GM21619 (cell line): ENCODE measurements at regions not wholly inside any gene's neighbourhood (a gene's known extent, or its start where the extent isn't known, plus 50 kb on each side); places are given as distances from the start of the nearest gene placed in this dataset.

Source experiments
- ATAC-seq: cut with Tn5 transposase; IDR thresholded peaks from one replicate; pipeline ENCODE4 v1.9.1; 2021; ENCODE audit not compliant: unreplicated experiment

DNA sequence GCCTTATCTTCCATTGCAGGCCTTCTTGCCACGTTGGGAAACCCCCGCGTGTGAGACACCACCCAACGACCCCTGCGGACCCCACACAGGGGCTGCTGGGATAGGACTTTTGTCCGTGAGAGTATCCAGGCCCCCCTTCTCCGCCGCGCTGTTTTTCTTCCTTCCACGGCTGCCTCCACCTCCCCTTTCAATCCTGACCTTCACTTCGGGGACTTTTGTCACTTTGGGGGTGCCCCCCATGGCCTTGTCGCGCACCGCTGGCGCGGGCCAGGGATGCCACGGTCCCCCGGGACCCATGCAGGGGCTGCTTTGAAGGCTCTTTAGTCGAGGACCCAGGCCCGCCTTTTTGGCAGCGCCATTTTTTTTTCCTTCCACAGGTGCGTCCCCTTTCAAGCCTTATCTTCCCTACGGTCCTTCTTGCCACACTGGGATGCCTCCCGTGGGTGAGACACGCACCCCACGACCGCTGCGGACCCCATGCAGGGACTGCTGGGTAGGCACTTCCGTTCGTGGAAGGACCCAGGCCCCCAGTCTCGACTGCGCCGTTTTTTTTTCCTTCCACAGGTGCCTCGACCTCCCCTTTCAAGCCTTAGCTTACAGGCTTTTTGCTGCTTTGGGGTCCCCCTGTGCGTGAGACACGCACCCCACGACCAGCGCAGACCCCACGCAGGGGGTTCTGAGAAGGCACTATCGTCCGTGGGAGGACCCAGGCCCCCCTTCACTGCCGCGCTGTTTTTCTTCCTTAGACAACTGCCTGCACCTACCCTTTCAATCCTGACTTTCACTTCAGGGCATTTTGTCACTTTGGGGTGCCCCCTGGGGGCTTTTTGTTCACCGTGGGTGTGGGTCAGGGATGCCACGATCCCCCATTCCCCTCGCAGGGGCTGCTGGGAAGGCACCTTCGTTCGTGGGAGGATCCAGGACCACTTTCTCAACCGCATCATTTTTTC is 267.4 kb downstream of the ALG10 start:
- ATAC-seq: no peak

DNA sequence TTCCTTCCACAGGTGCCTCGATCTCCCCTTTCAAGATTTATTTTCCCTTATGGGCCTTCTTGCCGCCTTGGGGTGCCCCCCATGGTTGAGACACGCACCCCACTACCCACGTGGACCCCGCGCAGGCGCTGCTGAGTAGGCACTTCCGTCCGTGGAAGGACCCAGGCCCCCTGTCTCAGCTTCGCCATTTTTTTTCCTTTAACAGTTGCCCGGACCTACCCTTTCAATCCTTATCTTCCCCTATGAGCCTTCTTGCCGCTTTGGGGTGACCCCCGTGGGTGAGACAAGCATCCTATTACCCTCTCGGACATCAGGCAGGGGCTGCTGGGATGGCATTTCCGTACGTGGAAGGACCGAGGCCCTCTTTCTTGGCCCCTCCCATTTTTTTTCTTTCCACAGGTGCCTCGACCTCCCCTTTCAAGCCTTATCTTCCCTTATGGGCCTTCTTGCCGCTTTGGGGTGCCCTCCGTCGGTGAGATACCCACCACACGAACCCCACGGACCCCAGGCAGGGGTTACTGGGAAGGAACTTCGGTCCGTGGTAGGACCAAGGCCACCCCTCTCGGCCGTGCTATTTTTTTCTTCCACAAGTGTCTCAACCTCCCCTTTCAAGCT is 268.2 kb downstream of the ALG10 start:
- no peak for ATAC-seq

DNA sequence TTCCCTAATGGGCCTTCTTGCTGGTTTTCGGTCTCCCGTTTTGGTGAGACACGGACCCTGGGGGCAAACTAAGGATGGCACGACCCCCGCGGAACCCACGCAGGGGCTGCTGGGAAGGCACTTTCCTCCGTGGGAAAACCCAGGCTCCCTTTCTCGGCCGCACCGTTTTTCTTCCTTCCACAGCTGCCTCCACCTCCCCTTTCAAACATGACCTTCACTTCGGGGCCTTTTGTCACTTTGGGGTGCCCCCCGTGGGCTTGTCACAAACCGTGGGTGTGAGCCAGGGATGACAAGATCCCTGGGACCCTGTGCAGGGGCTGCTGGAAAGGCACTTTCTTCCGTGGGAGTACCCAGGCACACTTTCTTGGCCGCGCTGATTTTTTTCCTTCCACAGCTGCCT is 268.7 kb downstream of the ALG10 start:
- ATAC-seq: no peak

DNA sequence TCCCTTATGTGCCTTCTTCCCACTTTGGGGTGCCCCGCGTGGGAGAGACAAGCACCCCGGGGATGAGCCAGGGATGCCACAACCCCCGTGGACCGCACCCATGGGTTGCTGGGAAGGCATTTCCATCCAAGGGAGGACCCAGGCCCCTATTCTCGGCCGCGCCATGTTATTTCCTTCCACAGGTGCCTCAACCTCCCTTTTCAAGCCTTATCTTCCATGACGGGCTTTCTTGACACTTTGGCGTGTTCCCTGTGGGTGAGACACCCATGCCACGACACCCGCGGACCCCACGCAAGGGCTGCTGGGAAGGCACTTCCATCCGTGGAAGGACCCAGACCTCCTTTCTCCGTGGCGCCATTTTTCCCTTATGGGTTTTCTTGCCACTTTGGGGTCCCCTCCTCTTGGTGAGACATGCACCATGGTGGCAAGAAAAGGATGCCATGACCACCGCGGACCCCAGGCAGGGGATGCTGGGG is 269.2 kb downstream of the ALG10 start:
- ATAC-seq: no peak

DNA sequence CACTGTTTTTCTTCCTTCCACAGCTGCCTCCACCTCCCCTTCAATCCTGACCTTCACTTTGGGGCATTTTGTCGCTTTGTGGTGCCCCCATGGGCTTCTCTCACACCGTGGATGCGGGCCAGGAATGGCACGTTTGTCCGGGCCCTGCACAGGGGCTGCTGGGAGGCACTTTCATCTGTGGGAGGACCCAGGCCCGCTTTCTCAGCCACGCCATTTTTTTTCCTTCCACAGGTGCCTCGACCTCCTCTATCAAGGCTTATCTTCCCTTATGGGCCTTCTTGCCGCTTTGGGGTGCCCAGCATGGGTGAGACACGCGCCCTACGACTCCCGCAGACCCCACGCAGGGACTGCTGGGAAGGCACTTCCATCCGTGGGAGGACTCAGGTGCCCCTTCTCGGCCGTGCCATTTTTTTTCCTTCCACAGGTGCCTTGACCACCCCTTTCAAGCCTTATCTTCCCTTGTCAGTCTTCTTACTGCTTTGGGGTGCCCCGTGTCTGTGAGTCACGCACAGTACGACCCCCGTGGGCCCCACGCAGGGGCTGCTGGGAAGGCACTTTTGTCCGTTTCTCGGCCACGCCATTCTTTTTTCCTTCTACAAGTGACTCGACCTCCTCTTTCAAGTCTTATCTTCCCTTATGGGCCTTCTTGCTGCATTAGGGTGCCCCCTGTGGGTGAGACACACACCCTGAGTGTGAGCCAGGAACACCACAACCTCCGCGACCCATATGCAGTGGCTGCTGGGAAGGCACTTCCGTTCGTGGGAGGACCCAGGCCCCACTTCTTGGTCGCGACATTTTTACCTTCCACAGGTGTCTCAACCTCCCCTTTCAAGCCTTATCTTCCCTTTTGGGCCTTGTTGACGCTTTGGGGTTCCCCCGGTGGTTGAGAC is 270.7 kb downstream of the ALG10 start:
- ATAC-seq: no peak

DNA sequence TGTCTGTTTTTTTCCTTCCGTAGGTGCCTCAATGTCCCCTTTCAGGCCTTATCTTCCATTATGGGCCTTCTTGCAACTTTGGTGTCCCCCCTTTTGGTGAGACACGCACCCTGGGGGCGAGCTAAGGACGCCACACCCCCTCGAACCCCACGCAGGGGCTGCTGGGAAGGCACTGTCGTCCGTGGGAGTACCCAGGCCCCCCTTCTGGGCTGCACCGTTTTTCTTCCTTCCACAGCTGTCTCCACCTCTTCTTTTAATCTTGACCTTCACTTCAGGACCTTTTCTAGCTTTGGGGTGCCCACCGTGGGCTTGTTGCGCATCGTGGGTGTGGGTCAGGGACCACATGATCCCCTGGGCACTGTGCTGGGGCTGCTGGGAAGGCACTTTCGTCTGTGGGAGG is 271.8 kb downstream of the ALG10 start:
- ATAC-seq: no peak

DNA sequence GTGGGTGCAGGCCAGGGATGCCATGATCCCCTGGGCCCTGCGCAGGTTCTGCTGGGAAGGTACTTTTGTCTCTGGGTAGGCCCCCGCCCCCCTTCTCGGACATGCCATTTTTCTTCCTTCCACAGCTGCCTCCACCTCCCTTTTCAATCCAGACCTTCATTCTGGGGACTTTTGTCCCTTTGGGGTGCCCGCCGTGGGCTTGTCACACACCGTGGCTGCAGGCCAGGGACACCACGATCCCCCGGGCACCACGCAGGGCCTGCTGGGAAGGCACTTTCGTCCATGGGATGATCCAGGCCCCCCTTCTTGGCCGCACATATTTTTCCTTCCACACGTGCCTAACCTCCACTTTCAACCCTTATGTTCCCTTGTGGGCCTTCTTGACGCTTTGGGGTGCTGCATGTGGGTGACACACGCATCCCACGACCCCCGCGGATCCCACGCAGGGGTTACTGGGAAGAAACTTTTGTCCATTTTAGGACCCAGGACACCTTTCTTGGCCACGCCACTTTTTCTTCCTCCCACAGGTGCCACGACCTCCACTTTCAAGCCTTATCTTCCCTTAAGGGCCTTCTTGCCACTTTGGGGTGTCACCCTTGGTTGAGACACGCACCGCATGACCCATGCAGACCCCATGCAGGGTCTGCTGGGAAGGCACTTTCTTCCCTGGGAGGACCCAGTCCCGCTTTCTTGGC is 272.5 kb downstream of the ALG10 start:
- ATAC-seq: no peak

DNA sequence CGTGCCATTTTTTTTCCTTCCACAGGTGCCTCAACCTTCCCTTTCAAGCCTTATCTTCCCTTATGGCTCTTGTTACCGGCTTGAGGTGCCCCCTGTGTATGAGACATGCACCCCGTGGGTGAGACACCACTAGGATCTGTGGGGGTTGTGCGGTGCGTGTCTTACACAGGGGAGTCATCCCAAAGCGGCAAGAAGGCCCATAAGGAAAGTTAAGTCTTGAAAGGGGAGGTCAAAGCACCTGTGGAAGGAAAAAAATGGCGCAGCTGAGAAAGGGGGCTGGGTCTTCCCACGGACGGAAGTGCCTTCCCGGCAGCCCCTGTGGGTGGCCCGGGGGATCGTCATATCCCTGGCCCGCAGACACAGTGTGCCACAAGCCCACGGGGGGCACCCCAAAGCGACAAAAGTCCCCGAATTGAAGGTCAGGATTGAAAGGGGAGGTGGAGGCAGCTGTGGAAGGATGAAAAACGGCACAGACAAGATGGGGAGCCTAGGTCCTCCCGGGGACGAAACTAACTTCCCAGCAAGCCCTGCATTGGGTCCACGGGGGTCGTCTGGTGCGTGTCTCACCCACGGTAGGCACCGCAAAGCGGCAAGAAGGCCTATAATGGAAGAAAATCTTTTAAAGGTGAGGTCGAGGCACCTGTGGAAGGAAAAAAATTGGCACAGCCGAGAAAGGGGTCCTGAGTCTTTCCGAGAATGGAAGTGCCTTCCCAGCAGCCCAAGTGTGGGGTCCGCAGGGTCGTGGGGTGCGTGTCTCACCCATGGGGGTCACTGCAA is 273.3 kb downstream of the ALG10 start:
- ATAC-seq: no peak

DNA sequence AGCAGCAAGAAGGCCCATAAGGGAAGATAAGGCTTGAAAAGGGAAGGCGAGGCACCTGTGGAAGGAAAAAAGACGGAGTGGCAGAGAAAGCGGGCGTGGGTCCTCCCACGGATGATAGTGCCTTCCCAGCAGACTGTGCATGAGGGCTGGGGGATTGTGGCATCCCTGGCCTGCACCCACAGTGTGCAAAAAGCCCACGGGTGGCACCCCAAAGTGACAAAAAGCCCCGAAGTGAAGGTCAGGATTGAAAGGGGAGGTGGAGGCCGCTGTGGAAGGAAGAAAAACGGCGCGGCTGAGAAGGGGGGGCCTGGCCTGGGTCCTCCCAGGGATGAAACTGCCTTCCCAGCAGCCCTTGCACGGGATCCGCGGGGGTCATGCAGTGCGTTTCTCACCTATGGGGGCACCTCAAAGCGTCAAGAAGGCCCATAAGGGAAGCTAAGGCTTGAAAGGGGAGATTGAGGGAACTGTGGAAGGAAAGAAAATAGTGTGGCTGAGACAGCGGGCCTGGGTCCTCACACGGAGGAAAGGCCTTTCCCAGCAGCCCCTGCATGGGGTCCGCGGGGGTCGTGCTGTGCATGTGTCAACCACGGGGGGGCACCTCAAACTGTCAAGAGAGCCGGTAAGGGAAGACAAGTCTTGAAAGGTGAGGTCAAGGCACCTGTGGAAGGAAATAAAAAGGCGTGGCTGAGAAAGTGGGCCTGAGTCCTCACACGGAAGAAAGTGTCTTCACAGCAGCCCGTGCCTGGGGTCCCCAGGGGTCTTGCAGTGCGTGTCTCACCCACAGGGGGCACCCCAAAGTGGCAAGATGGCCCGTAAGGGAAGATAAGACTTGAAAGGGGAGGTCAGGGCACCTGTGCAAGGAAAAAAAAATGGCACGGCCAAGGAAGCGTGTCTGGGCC is 274.1 kb downstream of the ALG10 start:
- no peak for ATAC-seq

DNA sequence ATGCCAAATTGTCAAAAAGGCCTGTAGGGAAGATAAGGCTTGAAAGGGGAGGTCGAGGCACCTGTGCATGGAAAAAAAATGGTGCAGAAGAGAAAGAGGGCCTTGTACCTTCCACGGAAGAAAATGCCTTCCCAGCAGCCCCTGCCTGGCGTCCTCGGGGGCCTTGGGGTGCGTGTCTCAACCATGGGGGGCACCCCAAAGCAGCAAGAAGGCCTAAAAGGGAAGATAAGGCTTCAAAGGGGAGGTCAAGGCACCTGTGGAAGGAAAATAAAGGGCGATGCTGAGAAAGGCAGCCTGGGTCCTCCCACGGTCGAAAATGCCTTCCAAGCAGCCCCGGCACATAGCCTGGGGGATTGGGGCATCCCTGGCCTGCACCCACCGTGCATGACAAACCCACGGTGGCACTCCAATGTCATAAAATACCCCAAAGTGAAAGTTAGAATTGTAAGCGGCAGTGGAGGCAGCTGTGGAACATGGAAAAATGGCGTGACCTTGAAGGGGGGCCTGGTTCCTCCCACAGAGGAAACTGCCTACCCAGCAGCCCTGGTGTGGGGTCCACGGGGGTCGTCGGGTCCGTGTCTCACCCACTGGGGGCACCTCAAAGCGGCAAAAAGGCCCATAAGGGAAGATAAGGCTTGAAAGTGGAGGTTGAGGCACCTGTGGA is 275.0 kb downstream of the ALG10 start:
- no peak for ATAC-seq

DNA sequence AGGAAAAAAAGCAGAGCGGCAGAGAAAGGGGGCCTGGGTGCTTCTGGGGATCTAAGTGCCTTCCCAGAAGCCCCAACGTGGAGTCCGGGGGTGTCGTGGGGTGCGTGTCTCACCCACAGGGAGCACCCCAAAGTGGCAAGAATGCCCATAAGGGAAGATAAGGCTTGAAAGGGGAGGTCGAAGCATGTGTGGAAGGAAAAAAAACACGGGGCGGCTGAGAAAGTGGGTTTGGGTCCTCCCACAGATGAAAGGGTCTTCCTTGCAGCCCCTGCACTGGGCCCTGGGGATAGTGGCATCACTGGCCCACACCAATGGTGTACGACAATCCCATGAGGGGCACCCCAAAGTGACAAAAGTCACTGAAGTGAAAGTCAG is 275.5 kb downstream of the ALG10 start:
- ATAC-seq: no peak

DNA sequence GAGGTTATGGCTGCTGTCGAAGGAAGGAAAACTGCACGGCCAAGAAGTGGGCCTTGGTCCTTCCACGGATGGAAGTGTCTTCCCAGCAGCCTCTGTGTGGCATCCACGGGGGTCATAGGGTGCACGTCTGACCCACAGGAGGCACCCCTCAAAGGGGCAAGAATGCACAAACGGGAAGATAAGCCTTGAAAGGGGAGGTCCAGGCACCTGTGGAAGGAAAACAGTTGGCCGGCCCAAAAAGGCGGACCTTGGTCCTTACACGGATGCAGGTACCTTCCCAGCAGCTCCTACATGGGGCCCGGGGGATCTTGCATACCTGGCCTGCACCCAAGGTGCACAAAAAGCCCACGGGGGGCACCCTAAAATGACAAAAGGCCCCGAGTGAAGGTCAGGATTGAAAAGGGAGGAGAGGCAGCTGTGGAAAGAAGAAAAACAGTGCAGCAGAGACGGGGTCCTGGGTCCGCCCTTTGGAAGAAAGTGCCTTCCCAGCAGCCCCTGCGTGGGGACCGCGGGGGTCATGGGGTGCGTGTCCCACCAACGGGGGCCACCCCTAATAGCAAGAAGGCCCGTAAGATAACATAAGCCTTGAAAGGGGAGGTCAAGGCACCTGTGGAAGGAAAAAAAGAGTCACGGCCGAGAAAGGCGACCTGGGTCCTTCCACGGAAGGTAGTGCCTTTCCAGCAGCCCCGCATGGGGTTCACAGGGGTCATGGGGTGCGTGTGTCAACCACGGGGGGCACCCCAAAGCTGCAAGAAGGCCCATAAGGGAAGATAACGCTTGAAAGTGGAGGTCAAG is 276.1 kb downstream of the ALG10 start:
- no peak for ATAC-seq

DNA sequence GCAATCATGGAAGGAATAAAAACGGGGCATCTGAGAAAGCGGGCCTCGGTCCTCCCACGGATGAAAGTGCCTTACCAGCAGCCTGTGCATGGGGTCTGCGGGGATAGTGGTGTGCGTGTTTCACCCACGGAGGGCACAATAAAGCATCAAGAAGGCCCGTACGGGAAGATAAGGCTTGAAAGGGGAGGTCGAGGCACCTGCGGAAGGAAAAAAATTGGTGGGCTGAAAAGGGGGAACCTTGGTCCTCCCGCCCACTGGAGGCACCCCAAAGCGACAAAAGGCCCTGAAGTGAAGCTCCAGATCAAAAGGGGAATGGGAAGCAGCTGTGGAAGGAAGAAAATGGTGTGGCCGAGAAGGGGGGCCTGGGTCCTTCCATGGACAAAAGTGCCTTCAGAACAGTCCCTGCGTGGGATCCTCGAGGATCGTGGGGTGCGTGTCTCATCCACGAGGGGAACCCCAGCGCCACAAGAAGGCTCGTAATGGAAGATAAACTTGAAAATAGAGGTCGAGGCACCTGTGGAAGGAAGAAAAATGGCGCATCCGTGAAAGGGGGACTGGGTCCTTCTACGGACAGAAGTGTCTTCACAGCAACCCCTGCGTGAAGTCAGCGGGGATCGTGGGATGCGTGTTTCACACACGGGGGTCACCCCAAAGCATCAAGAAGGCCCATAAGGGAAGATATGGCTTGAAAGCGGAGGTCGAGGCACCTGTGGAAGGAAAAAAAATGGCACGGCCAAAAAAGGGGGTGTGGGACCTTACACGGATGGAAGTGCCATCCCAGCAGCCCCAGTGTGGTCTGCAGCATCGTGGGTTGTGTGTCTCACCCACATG is 276.9 kb downstream of the ALG10 start:
- no peak for ATAC-seq

DNA sequence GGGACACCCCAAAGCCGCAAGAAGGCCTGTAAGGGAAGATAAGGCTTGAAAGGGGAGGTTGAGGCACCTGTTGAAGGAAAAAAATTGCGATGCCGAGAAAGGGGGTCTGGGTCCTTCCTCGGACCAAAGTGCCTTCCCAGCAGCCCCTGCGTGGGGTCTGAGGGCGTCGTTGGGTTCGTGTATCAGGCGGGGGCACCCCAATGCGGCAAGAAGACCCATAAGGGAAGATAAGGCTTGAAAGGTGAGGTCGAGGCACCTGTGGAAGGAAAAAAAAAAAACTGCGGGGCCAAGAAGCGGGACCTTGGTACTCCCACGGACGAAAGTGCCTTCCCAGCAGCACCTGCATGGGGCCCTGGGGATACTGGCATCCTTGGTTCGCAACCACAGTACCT is 277.5 kb downstream of the ALG10 start:
- no peak for ATAC-seq

DNA sequence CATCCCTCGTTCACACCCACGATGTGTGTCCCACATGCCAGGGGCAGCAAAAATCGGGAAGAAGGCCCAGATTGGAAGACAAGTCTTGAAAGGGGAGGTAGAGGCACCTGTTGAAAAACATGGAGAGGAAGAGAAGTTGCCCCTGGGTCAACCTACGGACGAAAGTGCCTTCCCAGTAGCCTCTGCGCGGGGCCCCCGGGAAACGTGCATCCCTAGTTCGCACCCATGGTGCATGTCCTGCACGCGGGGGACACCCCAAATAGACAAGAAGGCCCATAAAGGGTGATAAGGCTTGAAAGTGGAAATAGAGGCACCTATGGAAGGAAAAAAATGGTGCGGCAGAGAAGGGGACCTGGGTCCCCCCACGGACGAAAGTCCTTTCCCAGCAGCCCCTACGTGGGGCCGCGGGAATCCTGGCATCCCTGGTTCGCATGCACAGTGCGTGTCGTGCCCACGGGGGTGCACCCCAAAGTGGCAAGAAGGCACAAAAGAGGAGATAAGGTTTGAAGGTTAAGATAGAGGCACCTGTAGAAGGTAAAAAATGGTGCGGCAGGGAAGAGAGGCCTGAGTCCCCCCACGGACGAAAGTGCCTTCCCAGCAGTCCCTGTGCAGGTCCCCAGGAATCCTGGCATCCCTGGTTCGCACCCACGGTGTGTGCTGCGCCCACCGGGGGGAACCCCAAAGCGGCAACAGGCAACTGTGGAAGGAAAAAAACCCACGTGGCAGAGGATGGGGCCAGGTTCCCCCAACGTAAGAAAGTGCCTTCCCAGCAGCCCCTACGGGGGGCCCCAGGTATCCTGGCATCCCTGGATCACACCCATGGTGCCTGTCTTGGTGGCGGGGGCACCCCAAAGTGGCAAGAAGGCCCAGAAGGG is 278.3 kb downstream of the ALG10 start:
- ATAC-seq: no peak
